HCT116 (cell line): ENCODE measurements at regions not wholly inside any gene's neighbourhood (a gene's known extent, or its start where the extent isn't known, plus 50 kb on each side); places are given as distances from the start of the nearest gene placed in this dataset.

Experiments used
- ATAC-seq: fragments of 200-7000 bp; cut with Tn5 transposase; 2 replicates; pipeline ENCODE4 v1.9.1; 2020; ENCODE audit warnings: mild to moderate bottlenecking, moderate library complexity
- BruUV-seq: library from RNA; stranded (reverse); fragments of 400-500 nt; replicated peaks from 2 replicates; lab custom pipeline; 2021; lab: Mats Ljungman, UMichigan
- CTCF ChIA-PET: fragments of 300-600 bp; sonication (Branson Sonifier 250); formaldehyde crosslinking; loops from one replicate; lab custom pipeline; 2021; ENCODE audit warnings: antibody characterized with exemption; lab: Charles Lee
- POLR2A ChIA-PET: fragments of 300-600, 350-600 bp; sonication (Branson Sonifier 250); formaldehyde crosslinking; loops from one replicate; lab custom pipeline; 2021; ENCODE audit warnings: antibody characterized with exemption; lab: Charles Lee
- RAD21 ChIA-PET, 2 experiments: fragments of 300-600 bp; sonication (Branson Sonifier 250); formaldehyde crosslinking; loops; one replicate each; lab custom pipeline; 2023; ENCODE audit warnings: low total read pairs in 2 of 2; ENCODE audit not compliant: uncharacterized antibody in 2 of 2, unreplicated experiment in 2 of 2, low non-redundant PET in 1 of 2; lab: Charles Lee
- DNase-seq: peaks from one replicate; pipeline ENCODE4 v3.0.0-alpha.2; 2010; ENCODE audit warnings: low read depth, low spot score
- H2AFZ ChIP-seq: fragments of 200-600 bp; shearing (Covaris generic), sonication (generic); 2 replicates; pipeline ENCODE4 v1.6.1; 2017; ENCODE audit warnings: low read depth, mixed run types, mixed read lengths, antibody characterized with exemption, low read length; ENCODE audit not compliant: poor library complexity, severe bottlenecking
- H3K27ac ChIP-seq: 2 replicates; pipeline ENCODE4 v1.5.1; 2012; ENCODE audit warnings: low read depth, low read length
- H3K27me3 ChIP-seq: fragments of 200-600 bp; sonication (generic); 2 replicates; pipeline ENCODE4 v1.6.1; 2016; ENCODE audit warnings: mixed run types, low read length, mixed read lengths; ENCODE audit not compliant: insufficient read depth
- H3K36me3 ChIP-seq, 2 experiments: fragments of 200-500 bp in 1 of 2; fragments of 200-600 bp in 1 of 2; sonication (Bioruptor generic) in 1 of 2; sonication (generic) in 1 of 2; 2 replicates each; pipeline versions ENCODE4 v1.5.1 to v1.6.1; 2014 to 2016; ENCODE audit warnings: low read length in 2 of 2, inconsistent platforms in 1 of 2, mixed read lengths in 1 of 2, mixed run types in 1 of 2; ENCODE audit not compliant: insufficient read depth in 2 of 2, control insufficient read depth in 1 of 2
- H3K4me1 ChIP-seq, 2 experiments: fragments of 200-600 bp in 1 of 2; sonication (generic) in 1 of 2; 2 replicates each; pipeline versions ENCODE4 v1.5.1 to v1.6.1; 2012 to 2017; ENCODE audit warnings: low read length in 2 of 2, inconsistent platforms in 1 of 2, mild to moderate bottlenecking in 1 of 2, mixed read lengths in 1 of 2, mixed run types in 1 of 2, moderate library complexity in 1 of 2; ENCODE audit not compliant: insufficient read depth in 2 of 2, control insufficient read depth in 1 of 2
- H3K4me2 ChIP-seq: fragments of 200-600 bp; sonication (generic); 2 replicates; pipeline ENCODE4 v1.6.1; 2017; ENCODE audit warnings: mixed run types, low read length, mixed read lengths
- H3K4me3 ChIP-seq, 2 experiments: fragments of 200-600 bp in 1 of 2; sonication (generic) in 1 of 2; replicated peaks in 1 of 2; 2 replicates each; pipeline ENCODE4 v1.5.1; 2011 to 2016; ENCODE audit warnings: low read length in 2 of 2, control low read depth in 1 of 2, low read depth in 1 of 2, mild to moderate bottlenecking in 1 of 2, mixed read lengths in 1 of 2, mixed run types in 1 of 2
- H3K79me2 ChIP-seq: fragments of 200-600 bp; sonication (generic); 2 replicates; pipeline ENCODE4 v1.6.1; 2017; ENCODE audit warnings: mild to moderate bottlenecking, mixed run types, low read length, moderate library complexity, mixed read lengths; ENCODE audit not compliant: insufficient read depth
- H3K9ac ChIP-seq: fragments of 200-600 bp; sonication (generic); 2 replicates; pipeline ENCODE4 v1.6.1; 2016; ENCODE audit warnings: low read length, mixed read lengths
- H3K9me2 ChIP-seq: fragments of 200-600 bp; sonication (generic), shearing (Covaris generic); 2 replicates; pipeline ENCODE4 v1.6.1; 2017; ENCODE audit warnings: mixed run types, mild to moderate bottlenecking, moderate library complexity; ENCODE audit not compliant: insufficient read depth
- H3K9me3 ChIP-seq, 2 experiments: fragments of 200-500 bp in 1 of 2; fragments of 200-600 bp in 1 of 2; sonication (Bioruptor generic) in 1 of 2; sonication (generic) in 1 of 2; 2 replicates each; pipeline ENCODE4 v1.6.1; 2014 to 2017; ENCODE audit warnings: low read length in 2 of 2, mixed read lengths in 2 of 2, inconsistent platforms in 1 of 2, low read depth in 1 of 2, mild to moderate bottlenecking in 1 of 2, mixed run types in 1 of 2, moderate library complexity in 1 of 2; ENCODE audit not compliant: control insufficient read depth in 1 of 2, insufficient read depth in 1 of 2
- H4K20me1 ChIP-seq: fragments of 200-600 bp; sonication (generic), shearing (Covaris generic); 2 replicates; pipeline ENCODE4 v1.6.1; 2017; ENCODE audit warnings: mixed run types, mild to moderate bottlenecking, moderate library complexity; ENCODE audit not compliant: insufficient read depth
- ATF3 ChIP-seq: IDR thresholded peaks from 2 replicates; pipeline ENCODE4 v1.6.1; 2012
- CBX3 ChIP-seq: IDR thresholded peaks from 2 replicates; pipeline ENCODE4 v1.6.1; 2012; ENCODE audit warnings: low read depth
- CTCF ChIP-seq, 3 experiments: fragments of 200-600 bp in 1 of 3; sonication (generic) in 1 of 3; IDR thresholded peaks in 2 of 3; conservative IDR thresholded peaks in 1 of 3; 2 replicates each; pipeline ENCODE4 v1.5.1; 2012 to 2017; ENCODE audit warnings: low read depth in 2 of 3, low read length in 2 of 3, antibody characterized with exemption in 1 of 3, borderline replicate concordance in 1 of 3, control low read depth in 1 of 3, mild to moderate bottlenecking in 1 of 3, mixed read lengths in 1 of 3, mixed run types in 1 of 3, moderate library complexity in 1 of 3; ENCODE audit not compliant: insufficient read depth in 1 of 3
- EGR1 ChIP-seq: IDR thresholded peaks from 2 replicates; pipeline ENCODE4 v1.6.1; 2012; ENCODE audit warnings: low read depth
- ELF1 ChIP-seq: IDR thresholded peaks from 2 replicates; pipeline ENCODE4 v1.6.1; 2012; ENCODE audit warnings: low read depth, borderline replicate concordance
- EZH2 ChIP-seq: fragments of 200-600 bp; sonication (generic); IDR thresholded peaks from 2 replicates; pipeline ENCODE4 v1.6.1; 2017; ENCODE audit warnings: antibody characterized with exemption, mixed run types
- JUND ChIP-seq: IDR thresholded peaks from 2 replicates; pipeline ENCODE4 v1.6.1; 2012
- SIN3A ChIP-seq: IDR thresholded peaks from 2 replicates; pipeline ENCODE4 v1.6.1; 2012; ENCODE audit warnings: low read depth
- SP1 ChIP-seq: IDR thresholded peaks from 2 replicates; pipeline ENCODE4 v1.6.1; 2012; ENCODE audit warnings: low read depth
- SRF ChIP-seq: IDR thresholded peaks from 2 replicates; pipeline ENCODE4 v1.6.1; 2012; ENCODE audit warnings: low read depth
- intact Hi-C: fragments of 100-400 bp; cut with micrococcal nuclease; formaldehyde crosslinking; loops from 2 replicates; pipeline ENCODE4 v1.10.0; 2022

GRCh38 chr10:131678171-131678570 is 222.6 kb upstream of the PPP2R2D start:
- H4K20me1 ChIP-seq: no peaks in the 10 kb centered on the region
- no peaks in the 10 kb centered on the region for H3K27me3 ChIP-seq
- no peak for ATAC-seq
- ChIA-PET POLR2A (no interaction called here), CTCF (no interaction called here), RAD21 (no interaction called here)
- no peaks in the 10 kb centered on the region for H3K79me2 ChIP-seq
- H3K4me1 ChIP-seq: no peaks in the 10 kb centered on the region
- H3K4me2 ChIP-seq: no peak overlapping the region
- H3K9me2 ChIP-seq: no peaks in the 10 kb centered on the region
- H3K27ac ChIP-seq: no peak overlapping the region
- H3K9me3 ChIP-seq: no peaks in the 10 kb centered on the region
- H3K9ac ChIP-seq: no peak overlapping the region
- no peak overlapping the region for H2AFZ ChIP-seq
- no peaks in the 10 kb centered on the region for H3K36me3 ChIP-seq
- no TSS peak for BruUV-seq
- TF ChIP-seq JUND (no peak), SIN3A (no peak)
- DNase-seq: no peak
- intact Hi-C loops: no loop called here
- H3K4me3 ChIP-seq: no peak overlapping the region

- TF ChIP-seq CTCF (IDR thresholded peaks at IDR 0.05 in 2 of 3, conservative IDR thresholded peaks at IDR 0.05 in 1 of 3; ENCODE audit: borderline replicate concordance in 1 of 3, insufficient read depth in 1 of 3, low read depth in 2 of 3, low read length in 2 of 3) (no peak), SP1 (no peak), EGR1 (no peak), EZH2 (no peak), ATF3 (no peak), SRF (no peak), CBX3 (no peak), ELF1 (no peak)
- no peaks in the 10 kb centered on the region for H3K79me2 ChIP-seq
- H4K20me1 ChIP-seq: no peaks in the 10 kb centered on the region
- no peak overlapping the region for H3K4me3 ChIP-seq
- ChIA-PET CTCF (no interaction called here), POLR2A (no interaction called here), RAD21 (no interaction called here)
- no peak overlapping the region for H3K9ac ChIP-seq
- H3K4me2 ChIP-seq: no peak overlapping the region
- no peak for DNase-seq
- intact Hi-C loops: no loop called here
- no peaks in the 10 kb centered on the region for H3K4me1 ChIP-seq
- no peaks in the 10 kb centered on the region for H3K9me2 ChIP-seq
- no peaks in the 10 kb centered on the region for H3K27me3 ChIP-seq
- no peak overlapping the region for H2AFZ ChIP-seq
- no peaks in the 10 kb centered on the region for H3K36me3 ChIP-seq
- ATAC-seq: no peak
- no peak overlapping the region for H3K27ac ChIP-seq
- H3K9me3 ChIP-seq: no peaks in the 10 kb centered on the region
- BruUV-seq: no TSS peak
These were observed 222.2 kb upstream of the PPP2R2D start for GRCh38 chr10:131678613-131679012.
